ENCODE measurements at regions not wholly inside any gene's neighbourhood (a gene's known extent, or its start where the extent isn't known, plus 50 kb on each side); places are given as distances from the start of the nearest gene placed in this dataset.

DNA sequence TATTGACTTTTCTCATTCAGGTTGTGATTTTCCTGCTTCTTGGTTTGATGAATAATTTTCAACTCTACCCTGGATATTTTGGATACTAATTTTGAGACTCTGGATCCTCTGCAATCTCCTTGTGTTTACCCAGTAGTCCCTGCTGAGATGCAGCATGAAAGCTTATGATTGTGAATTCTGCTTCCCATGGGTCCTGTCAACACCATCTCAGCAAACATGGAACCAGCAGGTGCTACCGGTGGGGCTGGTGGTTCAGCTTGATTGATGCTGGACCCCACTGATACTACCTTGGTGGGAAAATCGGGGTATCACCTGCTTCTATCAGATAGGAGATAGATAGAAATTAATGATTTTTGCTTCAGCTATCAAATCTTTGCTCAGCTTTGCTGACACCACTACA lies 81.1 kb downstream of the SOWAHC start:
- TF ChIP-seq, protein P1, sequence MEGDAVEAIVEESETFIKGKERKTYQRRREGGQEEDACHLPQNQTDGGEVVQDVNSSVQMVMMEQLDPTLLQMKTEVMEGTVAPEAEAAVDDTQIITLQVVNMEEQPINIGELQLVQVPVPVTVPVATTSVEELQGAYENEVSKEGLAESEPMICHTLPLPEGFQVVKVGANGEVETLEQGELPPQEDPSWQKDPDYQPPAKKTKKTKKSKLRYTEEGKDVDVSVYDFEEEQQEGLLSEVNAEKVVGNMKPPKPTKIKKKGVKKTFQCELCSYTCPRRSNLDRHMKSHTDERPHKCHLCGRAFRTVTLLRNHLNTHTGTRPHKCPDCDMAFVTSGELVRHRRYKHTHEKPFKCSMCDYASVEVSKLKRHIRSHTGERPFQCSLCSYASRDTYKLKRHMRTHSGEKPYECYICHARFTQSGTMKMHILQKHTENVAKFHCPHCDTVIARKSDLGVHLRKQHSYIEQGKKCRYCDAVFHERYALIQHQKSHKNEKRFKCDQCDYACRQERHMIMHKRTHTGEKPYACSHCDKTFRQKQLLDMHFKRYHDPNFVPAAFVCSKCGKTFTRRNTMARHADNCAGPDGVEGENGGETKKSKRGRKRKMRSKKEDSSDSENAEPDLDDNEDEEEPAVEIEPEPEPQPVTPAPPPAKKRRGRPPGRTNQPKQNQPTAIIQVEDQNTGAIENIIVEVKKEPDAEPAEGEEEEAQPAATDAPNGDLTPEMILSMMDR (IDR thresholded peaks at IDR 0.05): no peak
- intact Hi-C loops (cut with DNase I): no loop called here
- no peak for DNase-seq
- no peaks in the 10 kb centered on the region for H3K27me3 ChIP-seq (ENCODE audit: insufficient read depth in 3 of 3, low read length in 2 of 3)
- H3K9me3 ChIP-seq: no peaks in the 10 kb centered on the region
- H3K36me3 ChIP-seq (ENCODE audit: insufficient read depth in 1 of 2, low read depth in 1 of 2): no peaks in the 10 kb centered on the region
- ATAC-seq: no peak
- WGBS, 3 donors: 83 to 89% (median 87%) methylated on average over 2 of the region's 2 CpGs
- H3K27ac ChIP-seq: no peak overlapping the region
- peaks cover 11% of the 10 kb centered on the region for H3K4me1 ChIP-seq
- no peak overlapping the region for H3K4me3 ChIP-seq

GRCh38 chr2:109699646-109700045 lies 85.5 kb downstream of the SOWAHC start:
- no peak overlapping the region for H3K27ac ChIP-seq
- TF ChIP-seq, protein P1 (IDR thresholded peaks at IDR 0.05): no peak
- H3K4me1 ChIP-seq: no peaks in the 10 kb centered on the region
- no peaks in the 10 kb centered on the region for H3K9me3 ChIP-seq
- no peaks in the 10 kb centered on the region for H3K27me3 ChIP-seq (ENCODE audit: insufficient read depth in 3 of 3, low read length in 2 of 3)
- no peak for ATAC-seq
- no peaks in the 10 kb centered on the region for H3K36me3 ChIP-seq (ENCODE audit: insufficient read depth in 1 of 2, low read depth in 1 of 2)
- no peak for DNase-seq
- H3K4me3 ChIP-seq: no peak overlapping the region
- intact Hi-C loops (cut with DNase I): no loop called here
- 69 to 75% (median 69%) methylated on average over 7 of the region's 7 CpGs for WGBS, 3 donors

- no peak overlapping the region for H3K27ac ChIP-seq
- H3K27me3 ChIP-seq (ENCODE audit: insufficient read depth in 3 of 3, low read length in 2 of 3): no peaks in the 10 kb centered on the region
- H3K4me1 ChIP-seq: no peaks in the 10 kb centered on the region
- no peak overlapping the region for H3K4me3 ChIP-seq
- DNase-seq: no peak
- intact Hi-C loops (cut with DNase I): no loop called here
- no peaks in the 10 kb centered on the region for H3K9me3 ChIP-seq
- no peaks in the 10 kb centered on the region for H3K36me3 ChIP-seq (ENCODE audit: insufficient read depth in 1 of 2, low read depth in 1 of 2)
- TF ChIP-seq, protein P1 (IDR thresholded peaks at IDR 0.05): no peak
- ATAC-seq: no peak
- WGBS, 3 donors: 75 to 88% (median 83%) methylated on average over 11 of the region's 11 CpGs
Observed at GRCh38 chr2:109700680-109701274, 86.6 kb downstream of the SOWAHC start.

DNA sequence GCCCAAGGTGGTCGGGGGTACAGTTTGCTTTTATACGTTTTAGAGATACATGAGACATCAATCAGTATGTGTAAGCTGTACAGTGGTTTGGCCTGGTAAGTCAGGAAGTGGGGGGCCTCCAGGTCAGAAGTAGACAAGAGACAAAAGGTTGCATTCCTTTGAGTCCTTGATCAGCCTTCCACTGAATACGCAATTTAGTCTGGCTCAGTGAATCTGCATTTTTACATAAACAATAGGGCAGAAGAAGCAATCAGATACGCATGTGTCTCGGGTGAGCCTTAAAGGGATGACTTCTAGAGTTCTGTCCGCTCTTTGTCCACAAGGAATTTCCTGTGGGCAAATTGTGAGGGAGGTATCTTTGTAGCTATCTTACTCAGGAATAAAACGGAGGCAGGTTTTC lies 87.2 kb downstream of the SOWAHC start:
- TF ChIP-seq, protein P1 (IDR thresholded peaks at IDR 0.05): no peak
- ATAC-seq: no peak
- no peak overlapping the region for H3K4me3 ChIP-seq
- no peaks in the 10 kb centered on the region for H3K9me3 ChIP-seq
- no peaks in the 10 kb centered on the region for H3K27me3 ChIP-seq (ENCODE audit: insufficient read depth in 3 of 3, low read length in 2 of 3)
- no peak for DNase-seq
- no peaks in the 10 kb centered on the region for H3K4me1 ChIP-seq
- no peaks in the 10 kb centered on the region for H3K36me3 ChIP-seq (ENCODE audit: insufficient read depth in 1 of 2, low read depth in 1 of 2)
- WGBS, 3 donors: 82 to 88% (median 88%) methylated on average over 7 of the region's 7 CpGs
- intact Hi-C loops (cut with DNase I): no loop called here
- H3K27ac ChIP-seq: no peak overlapping the region

Data from psoas muscle (tissue), 7 donors.